HG02970 (cell line): ENCODE measurements at regions not wholly inside any gene's neighbourhood (a gene's known extent, or its start where the extent isn't known, plus 50 kb on each side); places are given as distances from the start of the nearest gene placed in this dataset.

Source experiments
- ATAC-seq: cut with Tn5 transposase; IDR thresholded peaks from one replicate; pipeline ENCODE4 v1.9.1; 2021; ENCODE audit warnings: mild to moderate bottlenecking, moderate library complexity, moderate number of reproducible peaks; ENCODE audit not compliant: unreplicated experiment, low FRiP score

DNA sequence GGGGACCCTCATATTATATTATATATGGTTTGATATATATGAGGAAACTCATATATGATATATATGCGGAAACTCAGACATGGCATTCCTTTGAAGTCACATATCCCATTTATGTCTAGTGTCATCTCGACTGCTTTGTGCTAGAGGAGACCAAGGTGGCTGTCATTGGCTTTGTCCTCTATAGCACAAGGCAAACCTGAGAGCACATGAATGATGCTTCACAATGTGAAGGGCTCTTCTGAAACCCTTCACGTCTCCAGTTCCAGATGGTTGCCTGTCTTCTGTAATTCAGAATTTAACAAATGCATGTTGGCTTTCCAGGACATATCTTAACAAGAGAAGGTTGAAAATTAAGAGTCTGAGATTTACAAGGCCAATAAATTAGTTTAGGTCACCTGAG, 303.6 kb downstream of the BARHL2 start:
- ATAC-seq, result no peak

DNA sequence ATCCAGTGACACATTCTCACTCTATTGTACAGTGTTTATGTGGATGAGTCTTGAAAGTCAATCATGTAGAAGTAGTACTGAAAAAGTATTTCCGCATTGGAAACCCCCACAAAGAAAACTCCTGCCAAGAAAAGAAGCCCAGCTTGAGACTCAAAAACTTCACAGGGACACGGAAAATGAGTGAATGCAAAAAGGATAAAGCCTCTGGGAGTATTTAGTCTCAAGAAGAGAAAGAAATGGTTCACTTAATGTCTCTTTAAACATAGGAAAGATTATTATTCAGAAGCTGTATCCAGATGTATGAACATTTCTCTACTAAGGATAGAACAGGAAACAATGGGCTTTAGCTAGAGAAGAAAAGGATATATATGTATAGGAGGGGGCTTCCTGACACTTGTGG, 304.5 kb downstream of the BARHL2 start:
- no peak for ATAC-seq

DNA sequence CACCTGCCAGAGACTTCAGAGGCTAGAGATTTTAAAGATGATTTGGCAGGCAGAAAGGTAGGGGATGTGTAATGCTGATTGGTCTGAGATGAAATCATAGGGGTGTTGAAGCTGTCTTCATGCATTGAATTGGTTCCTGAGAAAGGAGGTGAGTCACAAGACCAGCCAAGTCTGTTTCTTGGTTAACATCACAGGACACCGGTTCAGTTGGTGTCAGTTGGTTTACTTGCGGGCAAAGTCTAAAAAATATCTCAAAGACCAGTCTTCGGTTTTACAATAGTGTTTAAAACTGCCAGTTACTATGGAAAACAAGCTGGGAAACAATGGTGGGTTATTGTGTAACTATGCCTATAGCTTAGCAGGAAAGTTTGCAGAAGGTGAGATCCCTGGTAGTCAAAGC, 305.9 kb downstream of the BARHL2 start:
- no peak for ATAC-seq

DNA sequence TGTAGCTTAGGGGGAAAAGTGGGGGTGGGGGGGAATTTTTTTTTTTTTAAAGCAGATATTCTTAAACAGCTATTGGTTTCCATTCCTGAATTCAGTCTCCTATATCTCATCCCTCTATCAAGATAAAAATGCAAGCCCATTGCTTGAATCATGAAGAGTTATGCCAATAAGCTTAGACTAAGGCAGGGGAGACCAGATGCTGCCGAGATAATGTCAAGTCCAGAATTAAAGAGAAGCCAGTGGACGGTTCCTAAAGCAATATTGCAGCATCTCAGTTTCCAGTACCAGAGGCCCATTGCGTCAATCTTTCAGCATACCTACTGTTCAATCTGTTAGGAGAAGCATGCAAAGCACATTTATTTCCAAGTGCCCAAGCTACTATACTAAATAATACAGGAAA, 309.4 kb downstream of the BARHL2 start:
- no peak for ATAC-seq

DNA sequence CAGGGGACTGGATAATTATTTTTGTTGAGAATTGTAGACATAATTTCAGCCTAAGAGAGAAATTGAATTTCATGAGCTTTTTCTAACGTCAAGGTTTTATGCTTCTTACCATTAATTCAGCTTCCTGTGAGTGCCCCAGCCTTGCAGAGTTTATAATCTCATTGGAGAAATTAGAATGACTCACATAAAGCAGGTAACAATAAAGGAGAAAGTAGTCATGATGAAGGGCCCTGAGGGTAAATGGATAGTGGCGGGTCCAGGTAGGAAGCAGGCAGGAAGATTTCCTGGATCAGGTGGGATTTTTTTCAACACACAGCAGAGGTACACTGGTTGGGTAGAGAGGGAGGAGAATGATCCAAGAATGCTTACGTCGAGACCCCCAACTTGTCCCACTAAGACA, 311.4 kb downstream of the BARHL2 start:
- no peak for ATAC-seq

DNA sequence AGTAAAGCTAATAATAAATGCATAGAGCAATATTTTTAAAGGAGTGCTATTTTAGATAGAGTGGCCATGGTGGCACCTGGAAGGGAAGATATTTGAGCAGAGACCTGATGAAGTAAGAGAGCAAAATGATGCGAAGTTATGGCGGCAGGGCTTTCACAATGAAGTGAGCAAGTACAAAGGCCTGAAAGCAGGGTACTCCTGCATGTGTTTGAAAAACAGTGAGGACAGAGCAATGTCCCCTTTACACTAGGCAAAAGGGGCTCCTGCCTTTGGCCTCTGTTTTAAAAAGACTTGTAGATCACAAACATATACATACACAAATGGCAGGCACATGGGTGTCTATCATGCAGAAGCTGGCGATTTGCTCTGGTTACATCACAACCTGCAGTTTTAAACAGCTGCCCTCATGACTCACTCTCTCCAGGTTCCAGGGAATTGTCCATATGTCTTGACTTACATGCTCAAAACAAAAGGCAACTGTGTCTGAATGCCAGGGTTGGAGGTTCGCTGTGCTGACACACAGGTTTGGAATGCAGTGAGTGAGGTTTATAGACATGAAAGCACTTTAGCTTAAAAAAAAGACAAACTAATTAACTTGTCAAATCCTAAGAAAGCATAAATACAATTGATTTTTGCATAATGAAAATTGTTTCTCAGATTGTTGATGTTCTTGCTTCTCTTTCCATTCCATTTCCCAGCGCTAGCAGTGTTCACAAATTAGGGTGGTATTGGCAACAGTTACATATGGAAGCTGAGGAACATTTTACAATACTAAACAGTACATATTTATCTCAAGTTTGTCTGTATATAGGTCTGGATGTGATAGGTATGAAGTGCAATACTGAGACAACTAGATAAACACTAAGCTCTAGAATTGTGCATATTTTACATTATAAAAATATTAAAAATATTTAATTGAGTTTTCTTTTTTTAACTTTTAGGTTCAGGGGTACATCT, 313.9 kb downstream of the BARHL2 start:
- no peak for ATAC-seq

DNA sequence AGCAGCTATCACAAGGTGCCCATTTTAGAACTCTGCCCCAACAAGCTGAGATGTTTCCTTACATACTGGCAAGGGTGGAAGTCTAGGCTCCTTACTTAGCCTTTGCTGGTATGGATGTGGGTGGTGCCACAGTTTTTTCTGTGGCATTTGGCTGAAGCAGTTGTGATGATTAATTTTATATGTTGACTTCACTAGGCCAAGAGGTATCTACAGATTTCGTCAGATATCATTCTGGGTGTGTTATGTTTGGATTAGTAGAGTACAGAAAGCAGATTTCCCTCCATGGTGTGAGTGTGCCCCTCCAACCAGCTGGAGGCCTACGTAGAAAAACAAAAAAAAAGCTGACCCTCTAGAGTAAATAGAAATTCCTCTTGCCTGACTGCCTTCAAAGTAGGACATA, 317.0 kb downstream of the BARHL2 start:
- no peak for ATAC-seq

DNA sequence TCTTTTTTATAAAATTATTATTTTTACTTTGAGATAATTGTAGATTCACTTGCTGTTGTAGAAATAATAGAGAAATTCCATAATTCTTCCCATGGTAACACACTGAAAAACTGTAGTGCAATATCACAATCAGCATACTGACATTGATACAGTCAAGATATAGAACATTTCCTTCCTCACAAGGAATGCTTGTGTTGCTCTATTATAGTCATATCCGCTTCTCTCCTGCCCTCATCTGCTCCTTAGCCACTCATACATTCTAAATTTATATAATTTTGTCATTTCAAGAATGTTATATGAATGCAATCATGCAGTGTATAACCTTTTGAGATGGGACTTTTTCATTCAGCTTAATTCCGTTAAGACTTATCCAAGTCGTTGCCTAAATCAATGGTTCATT, 320.2 kb downstream of the BARHL2 start:
- ATAC-seq, result no peak

DNA sequence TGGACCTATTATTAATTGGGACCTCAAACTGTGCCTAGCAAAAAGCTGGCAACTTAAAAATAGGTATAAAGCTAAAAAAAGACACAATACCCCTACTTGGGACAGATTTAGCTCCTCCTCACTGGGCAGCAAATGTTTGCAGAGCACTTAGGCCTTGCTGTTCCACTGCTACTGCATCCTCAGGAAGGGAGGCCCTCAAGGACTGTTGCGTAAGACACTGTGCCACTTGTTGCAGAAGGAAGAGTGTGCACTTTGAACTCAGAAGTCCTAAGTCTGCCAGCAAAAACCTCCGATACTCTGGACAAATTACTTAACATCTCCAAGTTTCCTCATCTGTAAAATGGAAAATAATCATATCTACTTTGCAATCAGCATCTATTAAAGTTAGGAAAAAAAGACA, 322.9 kb downstream of the BARHL2 start:
- no peak for ATAC-seq

DNA sequence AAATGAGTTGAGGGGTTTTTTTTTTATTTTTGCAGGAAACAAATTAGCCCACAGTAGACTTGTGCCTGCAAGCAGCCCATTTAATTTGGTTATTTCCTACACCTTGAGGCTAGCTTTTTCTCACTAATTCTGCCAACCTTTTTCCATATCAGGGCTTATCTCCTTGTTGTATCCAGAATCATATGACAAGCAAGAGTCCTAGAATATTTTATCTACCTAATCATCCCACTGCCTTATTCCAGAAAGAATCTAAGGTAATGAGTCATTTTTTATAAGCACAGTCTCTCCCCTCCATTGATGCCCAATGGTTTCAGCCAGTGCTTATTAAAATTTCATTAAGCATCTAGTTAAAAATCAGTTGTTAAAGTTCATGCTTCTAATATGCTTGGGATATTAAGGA, 324.1 kb downstream of the BARHL2 start:
- no peak for ATAC-seq

DNA sequence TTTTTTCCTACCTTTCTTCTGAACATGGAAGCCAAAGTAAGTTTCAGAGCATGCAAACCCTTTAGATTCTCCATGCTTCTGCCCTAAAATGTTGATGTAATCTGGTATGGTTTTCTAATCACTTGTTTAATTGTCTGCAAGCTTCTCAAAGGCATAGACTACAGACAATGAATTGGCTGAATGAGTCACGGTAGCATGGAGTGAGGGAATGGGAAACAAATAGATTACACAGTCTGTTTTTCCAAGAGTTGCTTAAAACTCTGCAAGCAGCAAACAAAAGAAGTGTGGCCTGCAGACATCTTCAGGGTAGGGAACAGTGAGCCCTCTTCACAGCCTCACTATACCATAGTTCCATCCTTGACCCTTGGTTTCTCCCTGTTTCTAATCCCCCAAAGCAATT, 326.0 kb downstream of the BARHL2 start:
- no peak for ATAC-seq

DNA sequence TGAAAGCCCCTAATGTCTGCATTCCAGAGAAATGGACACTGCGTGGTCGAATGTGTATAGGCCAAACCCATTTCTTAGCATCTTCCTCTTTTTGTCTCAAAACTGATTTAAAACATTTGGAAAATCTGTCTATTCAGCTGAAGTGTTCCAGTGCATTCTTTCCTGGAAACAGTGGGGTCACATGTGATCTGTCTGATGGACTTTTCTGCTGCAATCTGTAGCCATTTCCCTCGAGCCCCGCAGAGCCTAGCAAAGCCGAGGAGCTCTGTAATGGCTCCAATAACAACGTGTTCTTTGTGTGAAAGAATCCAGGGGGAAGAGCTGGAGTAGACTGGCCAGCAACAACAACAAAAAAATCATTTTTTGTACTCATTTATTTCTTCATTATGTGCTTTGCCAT, 329.3 kb downstream of the BARHL2 start:
- ATAC-seq, result no peak

DNA sequence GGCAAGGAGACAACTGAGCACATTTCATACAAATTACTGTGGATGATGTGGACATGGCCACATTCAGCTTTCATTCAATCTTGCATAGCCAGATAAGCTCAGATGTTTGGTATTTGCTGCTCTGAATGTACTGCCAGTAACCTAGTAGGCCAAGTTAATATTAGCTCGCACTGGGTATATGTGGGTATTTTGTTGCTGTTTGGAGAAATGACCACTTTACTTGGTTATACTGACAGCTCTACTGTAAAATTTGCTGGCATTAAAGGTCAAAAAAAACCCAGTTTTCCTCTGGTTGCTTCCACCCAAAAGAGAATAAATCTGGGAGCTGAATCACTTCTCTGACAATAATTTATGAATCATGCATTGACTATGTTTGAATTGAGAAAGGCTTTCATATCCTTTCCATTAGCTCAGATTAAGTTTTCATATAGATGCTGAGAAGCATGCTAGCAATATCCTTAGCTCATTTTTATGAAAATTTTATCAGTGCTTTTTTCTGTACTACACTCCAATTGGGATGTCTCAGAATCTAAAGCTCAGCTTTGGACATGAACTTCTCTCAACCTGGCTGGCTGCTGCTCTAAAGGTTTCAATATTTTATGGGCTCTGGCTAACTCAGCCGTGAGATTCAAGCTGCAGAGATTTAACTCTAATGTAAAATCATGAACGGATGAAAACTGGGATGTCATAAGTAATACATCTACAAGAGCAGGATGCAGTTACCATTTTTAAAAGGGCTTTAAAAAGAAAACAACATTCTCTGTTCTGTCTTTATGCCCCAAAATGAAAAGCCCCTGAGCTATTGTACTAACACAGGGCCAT, 330.0 kb downstream of the BARHL2 start:
- no peak for ATAC-seq

DNA sequence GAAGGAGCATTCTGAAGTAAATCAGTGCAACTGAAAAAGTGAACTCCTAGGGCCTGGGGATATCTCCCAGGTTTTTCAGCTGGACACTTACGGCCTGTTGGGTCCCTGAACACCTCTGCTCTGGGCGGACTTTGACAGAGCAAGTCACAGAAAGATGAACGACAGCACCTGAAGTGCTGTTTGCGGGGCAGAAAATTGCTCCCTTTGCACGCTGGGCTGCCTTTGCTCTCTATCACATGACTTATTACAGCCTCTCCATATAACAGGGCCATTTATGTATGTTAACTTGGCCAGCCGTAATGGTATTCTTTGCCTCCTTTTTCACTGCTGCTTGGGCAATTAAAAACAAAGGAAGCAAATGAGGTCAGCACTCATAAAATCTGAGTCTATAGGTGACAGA, 332.9 kb downstream of the BARHL2 start:
- ATAC-seq, result no peak

DNA sequence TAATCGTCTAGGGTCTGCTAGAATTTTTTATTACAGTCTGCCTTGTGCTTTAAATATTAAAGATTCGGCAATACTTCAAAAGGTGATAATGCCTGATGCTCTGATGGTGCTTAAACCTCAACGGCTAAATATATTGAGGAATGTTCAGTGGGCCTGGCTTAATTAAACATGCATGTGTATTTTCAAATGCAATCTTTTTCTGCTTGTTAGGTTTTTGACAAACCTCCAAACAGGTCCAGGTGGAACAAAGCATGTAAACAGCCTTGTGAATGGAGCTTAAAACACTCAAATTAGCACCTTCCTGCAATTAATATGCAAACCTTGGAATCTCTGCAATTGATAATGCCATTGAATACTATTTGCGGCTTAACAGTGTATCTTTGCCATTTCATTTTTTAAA, 334.9 kb downstream of the BARHL2 start:
- ATAC-seq, result no peak

DNA sequence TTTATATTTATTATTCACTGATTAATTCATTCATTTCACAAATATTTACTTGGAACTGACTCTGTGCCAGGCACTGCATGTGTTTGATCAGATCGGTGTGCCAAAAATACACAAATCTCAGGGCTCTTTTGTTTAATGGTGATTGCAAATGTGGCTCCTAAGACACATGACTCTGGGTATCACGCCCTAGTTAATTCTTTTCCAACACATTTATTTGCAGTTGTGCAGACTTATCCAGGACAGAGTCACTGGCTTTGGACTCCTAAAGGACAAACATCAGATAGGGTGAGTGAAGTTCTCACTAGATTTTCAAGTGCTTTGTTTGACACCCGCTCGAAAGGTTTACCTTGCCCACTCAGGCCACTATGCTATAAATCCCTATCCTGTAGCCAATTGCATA, 335.5 kb downstream of the BARHL2 start:
- no peak for ATAC-seq

DNA sequence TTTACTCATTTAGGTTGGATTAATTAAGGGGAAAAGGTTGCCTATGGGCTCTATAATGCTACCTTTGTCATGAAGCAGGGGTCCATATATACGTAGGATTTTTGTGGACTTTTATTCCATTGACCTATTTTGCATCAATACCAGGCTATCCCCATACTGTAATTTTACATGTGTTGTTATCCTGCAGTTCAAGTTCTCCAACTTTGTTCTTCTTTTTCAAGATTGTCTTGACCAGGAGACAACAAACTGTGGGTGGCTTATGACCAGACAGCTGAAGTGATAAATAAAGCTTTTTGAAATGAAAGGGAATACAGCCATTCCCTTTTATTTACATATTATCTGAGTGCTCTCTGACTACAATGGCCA, 345.7 kb downstream of the BARHL2 start:
- ATAC-seq, result no peak

DNA sequence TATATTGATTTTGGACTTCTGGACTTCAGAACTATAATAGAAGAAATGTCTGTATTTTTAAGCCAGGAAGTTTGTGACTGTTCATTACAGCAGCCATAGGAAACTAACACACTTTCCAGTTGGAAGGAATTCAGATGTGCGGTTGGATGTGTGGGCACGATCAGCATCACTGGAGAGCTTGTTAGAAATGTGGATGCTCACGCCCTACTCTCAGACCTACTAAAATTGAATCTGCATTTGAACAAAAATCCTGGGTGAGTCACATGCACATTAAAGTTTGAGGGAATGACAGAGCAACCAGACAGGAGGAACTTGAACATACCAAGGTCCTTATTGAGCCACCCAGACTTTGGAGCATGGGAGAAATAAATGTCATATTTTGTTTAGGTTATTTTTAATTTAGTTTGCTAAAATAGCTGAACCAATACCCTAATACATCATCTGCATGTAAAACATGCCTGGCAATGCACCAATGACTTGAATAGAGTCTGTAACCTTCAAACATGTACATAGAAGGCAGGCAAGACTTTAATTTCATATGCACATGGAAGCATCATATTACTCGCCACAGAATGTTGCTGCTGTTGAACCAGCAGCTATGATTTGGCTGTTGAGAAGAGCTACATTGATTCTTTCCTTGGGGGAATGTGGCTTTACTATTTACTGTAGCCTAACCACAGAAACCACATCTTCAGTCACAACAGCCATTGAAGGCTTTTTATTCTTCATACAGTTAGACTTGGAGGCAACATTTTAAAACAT, 346.2 kb downstream of the BARHL2 start:
- ATAC-seq, result no peak

DNA sequence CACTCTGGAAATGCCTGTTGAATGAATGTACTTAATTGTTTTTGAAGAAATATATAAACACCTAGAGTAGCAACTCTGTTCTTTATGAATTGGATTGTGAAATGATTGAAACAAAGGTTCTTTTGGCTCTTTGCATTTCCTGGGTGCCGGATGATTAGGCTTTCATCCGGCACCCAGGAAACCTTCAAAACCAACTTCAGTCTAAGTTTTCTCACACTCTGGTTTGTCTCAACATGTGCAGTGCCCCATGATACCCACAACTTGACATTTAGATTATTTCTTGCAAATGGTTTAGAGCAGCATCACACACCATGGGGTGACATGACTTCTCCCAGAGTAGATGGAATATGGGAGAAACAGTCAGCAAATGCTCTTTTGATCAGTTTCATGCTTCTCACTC, 354.9 kb downstream of the BARHL2 start:
- ATAC-seq, result no peak

DNA sequence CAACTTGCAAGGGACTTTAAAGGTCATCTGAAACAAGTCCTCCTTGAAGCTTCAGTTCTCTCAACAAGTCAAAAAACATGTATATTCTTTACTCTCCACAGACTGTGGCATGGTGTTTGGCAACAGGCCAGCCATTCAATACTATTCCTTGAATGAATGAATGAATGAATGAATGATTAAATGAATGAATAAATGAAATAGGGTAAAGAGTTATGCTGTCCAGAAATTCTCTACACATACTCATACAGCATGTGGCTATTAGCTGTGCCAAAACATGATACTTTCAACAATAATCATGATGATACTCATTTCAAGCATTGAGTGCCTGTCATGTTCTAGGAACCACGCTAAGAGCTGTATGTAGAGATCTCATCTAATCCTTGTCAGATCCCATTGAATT, 356.1 kb downstream of the BARHL2 start:
- no peak for ATAC-seq

DNA sequence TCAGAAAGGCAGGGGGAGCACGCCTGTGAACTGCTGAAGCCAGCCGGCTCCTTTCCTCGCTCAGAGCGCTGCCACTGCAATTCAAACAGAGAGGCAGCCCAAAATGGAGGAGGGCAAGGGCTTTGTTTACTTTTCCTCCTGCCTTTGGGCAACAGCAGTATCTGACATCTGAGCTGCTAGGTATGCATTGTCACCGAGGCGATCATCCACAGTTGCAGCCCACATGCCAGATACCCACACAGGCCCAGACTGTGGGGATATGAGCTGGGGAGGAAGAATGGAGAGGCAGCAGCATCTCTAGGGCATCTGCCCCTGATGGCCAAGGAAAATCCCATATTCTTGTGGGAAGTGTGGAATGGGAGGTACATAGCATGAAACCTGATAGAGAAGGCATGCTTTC, 357.1 kb downstream of the BARHL2 start:
- no peak for ATAC-seq
